DND-41 (cell line): ENCODE measurements at regions not wholly inside any gene's neighbourhood (a gene's known extent, or its start where the extent isn't known, plus 50 kb on each side); places are given as distances from the start of the nearest gene placed in this dataset.

Source experiments
- CTCF ChIP-seq: IDR thresholded peaks from 2 replicates; pipeline ENCODE4 v1.5.1; 2012; ENCODE audit warnings: borderline replicate concordance, low read length, moderate library complexity, mild to moderate bottlenecking; ENCODE audit not compliant: poor library complexity, severe bottlenecking; ENCODE audit errors: extremely low read depth
- EZH2 ChIP-seq: IDR thresholded peaks from 3 replicates; pipeline ENCODE4 v1.6.1; 2012; ENCODE audit warnings: borderline replicate concordance, low read depth, mild to moderate bottlenecking, moderate library complexity, low read length, inconsistent platforms; ENCODE audit not compliant: severe bottlenecking

GRCh38 chr17:33789658-33790057 lies 465.4 kb upstream of the CCL2 start:
- TF ChIP-seq CTCF (no peak), EZH2 (no peak)
